Transverse colon (tissue), 4 donors: ENCODE measurements at regions not wholly inside any gene's neighbourhood (a gene's known extent, or its start where the extent isn't known, plus 50 kb on each side); places are given as distances from the start of the nearest gene placed in this dataset.

Experiments
- DNase-seq: peaks from one replicate; pipeline ENCODE4 v3.0.0-alpha.2; 2019
- H3K27ac ChIP-seq, 4 donors: fragments of 200-600 bp; sonication (generic); 2 replicates each; pipeline ENCODE4 v1.5.1; 2016 to 2018; ENCODE audit warnings: inconsistent platforms in 4 of 4
- H3K27me3 ChIP-seq: fragments of 200-600 bp; sonication (generic); 2 replicates; pipeline ENCODE4 v1.5.1; 2017; ENCODE audit warnings: inconsistent platforms
- H3K36me3 ChIP-seq, 4 donors: fragments of 200-600 bp; sonication (generic); 2 replicates each; pipeline ENCODE4 v1.5.1; 2017 to 2019; ENCODE audit warnings: inconsistent platforms in 4 of 4
- H3K4me1 ChIP-seq, 4 donors: fragments of 200-600 bp; sonication (generic); 2 replicates each; pipeline ENCODE4 v1.5.1; 2017 to 2020; ENCODE audit warnings: inconsistent platforms in 4 of 4
- H3K4me3 ChIP-seq, 4 donors: fragments of 200-600 bp; sonication (generic); 1 replicate in 1 of 4; 2 replicates in 3 of 4; pipeline versions ENCODE4 v1.5.1 to v1.6.1; 2017 to 2019; ENCODE audit warnings: inconsistent platforms in 4 of 4
- H3K9me3 ChIP-seq, 2 donors: fragments of 200-600 bp; sonication (generic); 2 replicates each; pipeline ENCODE4 v1.5.1; 2017 to 2019; ENCODE audit warnings: inconsistent platforms in 2 of 2
- EP300 ChIP-seq: sonication (generic); formaldehyde crosslinking; IDR thresholded peaks from one replicate; pipeline ENCODE4 v1.6.1; 2017; ENCODE audit warnings: antibody characterized with exemption, low read depth
- POLR2A ChIP-seq: fragments of 450-650 bp; IDR thresholded peaks from one replicate; pipeline ENCODE4 v1.6.1; 2016; ENCODE audit warnings: antibody characterized with exemption, mild to moderate bottlenecking, moderate library complexity
- POLR2AphosphoS5 ChIP-seq, 3 donors: sonication (generic); formaldehyde crosslinking; IDR thresholded peaks; one replicate each; pipeline ENCODE4 v1.6.1; 2016; ENCODE audit warnings: antibody characterized with exemption in 3 of 3
- WGBS, 2 donors: methylation state at CpG; one replicate each; pipeline ENCODE4 v1.1.5; 2018; ENCODE audit warnings: low coverage in 1 of 2; 5-methylcytosine and 5-hydroxymethylcytosine counted together
- in situ Hi-C, 4 donors: fragments of 200-750 bp; cut with MboI; loops; one replicate each; pipeline versions ENCODE4 v1.15.0 to v1.15.1; 2017; ENCODE audit warnings: low sequenced_read_pairs in 3 of 4, low pct_ligation_motif_present in 1 of 4, low pct_unique_long_range_greater_than_20kb in 1 of 4
- intact Hi-C: fragments of 100-400 bp; cut with DNase I; formaldehyde crosslinking; loops from one replicate; pipeline ENCODE4 v1.15.1; 2023; ENCODE audit warnings: low total_unique reads
- TF ChIP-seq, protein P1 (sequence below), 5 experiments: fragments of 200-600 bp in 3 of 5; fragments of 450-650 bp in 2 of 5; sonication (generic) in 3 of 5; IDR thresholded peaks; 1 replicate in 2 of 5; 2 replicates in 3 of 5; pipeline ENCODE4 v1.5.1; 2016 to 2017; ENCODE audit warnings: antibody characterized with exemption in 5 of 5, inconsistent platforms in 3 of 5, mild to moderate bottlenecking in 2 of 5, moderate library complexity in 1 of 5

DNA sequence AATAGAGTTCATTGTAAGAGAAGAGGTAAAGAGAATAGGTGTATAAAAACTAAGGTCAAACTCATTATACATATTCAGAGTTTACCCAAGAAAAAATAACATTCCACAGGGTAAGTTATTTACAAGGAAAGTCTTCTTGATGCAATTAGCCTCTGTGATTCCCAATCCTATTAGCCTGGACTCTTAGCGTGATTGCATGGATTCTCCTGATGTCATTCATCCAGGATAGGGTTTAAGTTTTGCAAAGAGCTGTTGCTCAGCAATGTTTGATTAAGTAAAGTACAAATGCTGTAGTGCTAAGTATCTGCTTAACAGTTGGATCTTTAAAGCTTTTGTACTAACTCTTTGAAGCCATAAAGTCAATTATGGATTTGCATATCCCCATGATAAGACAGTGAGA, 767.8 kb upstream of the LUZP2 start:
- in situ Hi-C loops = no loop called here

DNA sequence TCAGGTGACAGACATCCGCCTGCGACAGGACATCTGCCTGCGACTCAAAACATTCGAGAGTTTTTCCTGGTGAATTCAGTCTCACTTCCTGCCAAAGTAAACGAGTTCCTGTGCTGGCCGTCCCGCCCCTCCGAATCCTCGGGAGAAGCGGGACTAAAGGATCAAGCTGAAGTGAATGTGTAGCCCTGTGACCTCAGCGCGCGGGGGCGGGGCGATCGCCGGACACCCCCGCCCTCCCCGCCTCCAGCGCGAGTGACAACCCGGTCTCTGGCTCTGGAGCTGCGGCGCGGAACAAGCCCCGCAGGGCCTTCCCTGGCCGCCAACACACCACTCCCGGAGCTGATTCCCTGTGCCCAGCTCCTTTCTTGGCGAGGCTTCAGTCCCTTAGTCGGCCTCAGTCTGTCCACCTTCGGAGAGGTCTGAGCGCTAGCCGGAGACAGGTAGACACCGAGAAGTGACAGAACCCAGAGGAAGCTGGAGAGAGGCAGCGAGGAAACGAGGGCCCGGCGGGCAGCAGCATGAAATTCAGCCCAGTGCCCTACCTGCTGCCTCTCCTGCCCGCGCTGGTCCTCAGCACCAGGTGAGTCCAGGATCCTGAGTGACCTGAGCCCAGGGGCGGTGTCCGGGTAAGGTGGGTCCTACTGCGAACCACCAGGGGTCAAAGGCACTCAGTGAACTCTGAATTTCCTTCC, 766.4 kb upstream of the LUZP2 start:
- in situ Hi-C loops (no loop called here), intact Hi-C loops (no loop called here)
- TF ChIP-seq EP300 (no peak), POLR2AphosphoS5 (IDR thresholded peaks at IDR 0.05) (no peak), POLR2A (no peak)
- TF ChIP-seq, protein P1, sequence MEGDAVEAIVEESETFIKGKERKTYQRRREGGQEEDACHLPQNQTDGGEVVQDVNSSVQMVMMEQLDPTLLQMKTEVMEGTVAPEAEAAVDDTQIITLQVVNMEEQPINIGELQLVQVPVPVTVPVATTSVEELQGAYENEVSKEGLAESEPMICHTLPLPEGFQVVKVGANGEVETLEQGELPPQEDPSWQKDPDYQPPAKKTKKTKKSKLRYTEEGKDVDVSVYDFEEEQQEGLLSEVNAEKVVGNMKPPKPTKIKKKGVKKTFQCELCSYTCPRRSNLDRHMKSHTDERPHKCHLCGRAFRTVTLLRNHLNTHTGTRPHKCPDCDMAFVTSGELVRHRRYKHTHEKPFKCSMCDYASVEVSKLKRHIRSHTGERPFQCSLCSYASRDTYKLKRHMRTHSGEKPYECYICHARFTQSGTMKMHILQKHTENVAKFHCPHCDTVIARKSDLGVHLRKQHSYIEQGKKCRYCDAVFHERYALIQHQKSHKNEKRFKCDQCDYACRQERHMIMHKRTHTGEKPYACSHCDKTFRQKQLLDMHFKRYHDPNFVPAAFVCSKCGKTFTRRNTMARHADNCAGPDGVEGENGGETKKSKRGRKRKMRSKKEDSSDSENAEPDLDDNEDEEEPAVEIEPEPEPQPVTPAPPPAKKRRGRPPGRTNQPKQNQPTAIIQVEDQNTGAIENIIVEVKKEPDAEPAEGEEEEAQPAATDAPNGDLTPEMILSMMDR (IDR thresholded peaks at IDR 0.05) = no peak
- no peak for DNase-seq
- no peak overlapping the region for H3K4me3 ChIP-seq
- H3K36me3 ChIP-seq = no peaks in the 10 kb centered on the region
- H3K4me1 ChIP-seq = no peaks in the 10 kb centered on the region
- no peaks in the 10 kb centered on the region for H3K27me3 ChIP-seq
- H3K27ac ChIP-seq = no peak overlapping the region
- 93 to 97% methylated on average over 10 to 43 of the region's 43 CpGs for WGBS, 2 donors
- no peaks in the 10 kb centered on the region for H3K9me3 ChIP-seq

More for the DNA sequence above, 767.8 kb upstream of the LUZP2 start:
- H3K36me3 ChIP-seq = no peaks in the 10 kb centered on the region
- no peak overlapping the region for H3K4me3 ChIP-seq
- no peaks in the 10 kb centered on the region for H3K4me1 ChIP-seq
- no peak overlapping the region for H3K27ac ChIP-seq
- no peaks in the 10 kb centered on the region for H3K27me3 ChIP-seq
- no peak for DNase-seq
- no peaks in the 10 kb centered on the region for H3K9me3 ChIP-seq
- intact Hi-C loops = no loop called here
- WGBS, 2 donors = 83 to 100% methylated on average over 1 of the region's 1 CpG
- no peak for TF ChIP-seq POLR2AphosphoS5 (IDR thresholded peaks at IDR 0.05)
- TF ChIP-seq EP300 = no peak
- TF ChIP-seq POLR2A = no peak
- TF ChIP-seq, protein P1 (IDR thresholded peaks at IDR 0.05) = no peak

DNA sequence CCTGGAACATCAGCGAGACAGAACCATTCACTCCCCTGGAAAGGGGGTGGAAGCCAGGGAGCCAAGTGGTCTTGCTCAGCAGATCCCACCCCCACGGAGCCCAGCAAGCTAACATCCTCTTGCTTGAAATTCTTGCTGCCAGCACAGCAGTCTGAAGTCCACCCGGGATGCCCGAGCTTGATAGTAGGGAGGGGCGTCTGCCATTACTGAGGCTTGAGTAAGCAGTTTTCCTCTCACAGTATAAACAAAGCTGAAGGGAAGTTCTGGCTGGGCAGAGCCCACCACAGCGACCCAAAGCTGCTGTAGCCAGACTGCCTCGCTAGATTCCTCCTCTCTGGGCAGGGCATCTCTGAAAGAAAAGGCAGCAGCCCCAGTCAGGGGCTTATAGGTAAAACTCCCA, 764.8 kb upstream of the LUZP2 start:
- no peak for DNase-seq
- in situ Hi-C loops = no loop called here
- intact Hi-C loops = no loop called here
- H3K4me3 ChIP-seq = no peak overlapping the region
- H3K27ac ChIP-seq = no peak overlapping the region
- H3K9me3 ChIP-seq = no peaks in the 10 kb centered on the region
- TF ChIP-seq EP300 (no peak), POLR2AphosphoS5 (IDR thresholded peaks at IDR 0.05) (no peak), POLR2A (no peak)
- TF ChIP-seq, protein P1 (IDR thresholded peaks at IDR 0.05) = no peak
- no peaks in the 10 kb centered on the region for H3K36me3 ChIP-seq
- no peaks in the 10 kb centered on the region for H3K4me1 ChIP-seq
- 34% methylated on average over 7 of the region's 7 CpGs; no CpG with 5 or more reads in 1 of the 2 donors for WGBS, 2 donors
- no peaks in the 10 kb centered on the region for H3K27me3 ChIP-seq

DNA sequence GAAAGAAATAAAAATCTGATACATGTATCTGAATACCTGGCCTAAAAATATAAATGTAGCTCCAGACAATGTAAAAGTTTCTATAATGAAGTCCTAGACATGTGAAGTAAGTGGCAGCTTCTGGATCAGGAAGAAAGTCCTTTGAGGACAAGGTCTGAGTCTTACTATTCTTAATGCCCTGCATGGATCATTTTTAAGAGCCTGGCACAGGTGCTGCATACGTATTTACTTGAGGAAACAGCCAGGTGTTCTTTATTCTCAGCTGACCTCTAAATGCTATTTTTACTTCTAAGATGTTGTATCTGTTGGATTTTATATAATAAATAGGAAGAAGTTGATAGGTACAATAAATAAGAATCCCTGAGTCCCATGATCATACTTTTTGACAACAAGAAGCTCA, 750.0 kb upstream of the LUZP2 start:
- in situ Hi-C loops (no loop called here), intact Hi-C loops (no loop called here)
- Histone ChIP-seq H3K27me3 (no peaks in the 10 kb centered on the region), H3K4me3 (no peak overlapping the region), H3K4me1 (peaks cover 0 to 8% (median 0%) of the 10 kb centered on the region in 4 donors), H3K9me3 (no peaks in the 10 kb centered on the region), H3K27ac (no peak overlapping the region), H3K36me3 (no peaks in the 10 kb centered on the region)
- 25 to 52% methylated on average over 1 of the region's 1 CpG for WGBS, 2 donors
- TF ChIP-seq, protein P1 (IDR thresholded peaks at IDR 0.05) = no peak
- TF ChIP-seq POLR2AphosphoS5 (IDR thresholded peaks at IDR 0.05) (no peak), EP300 (no peak), POLR2A (no peak)
- no peak for DNase-seq
